ENCODE measurements at regions not wholly inside any gene's neighbourhood (a gene's known extent, or its start where the extent isn't known, plus 50 kb on each side); places are given as distances from the start of the nearest gene placed in this dataset.

DNA sequence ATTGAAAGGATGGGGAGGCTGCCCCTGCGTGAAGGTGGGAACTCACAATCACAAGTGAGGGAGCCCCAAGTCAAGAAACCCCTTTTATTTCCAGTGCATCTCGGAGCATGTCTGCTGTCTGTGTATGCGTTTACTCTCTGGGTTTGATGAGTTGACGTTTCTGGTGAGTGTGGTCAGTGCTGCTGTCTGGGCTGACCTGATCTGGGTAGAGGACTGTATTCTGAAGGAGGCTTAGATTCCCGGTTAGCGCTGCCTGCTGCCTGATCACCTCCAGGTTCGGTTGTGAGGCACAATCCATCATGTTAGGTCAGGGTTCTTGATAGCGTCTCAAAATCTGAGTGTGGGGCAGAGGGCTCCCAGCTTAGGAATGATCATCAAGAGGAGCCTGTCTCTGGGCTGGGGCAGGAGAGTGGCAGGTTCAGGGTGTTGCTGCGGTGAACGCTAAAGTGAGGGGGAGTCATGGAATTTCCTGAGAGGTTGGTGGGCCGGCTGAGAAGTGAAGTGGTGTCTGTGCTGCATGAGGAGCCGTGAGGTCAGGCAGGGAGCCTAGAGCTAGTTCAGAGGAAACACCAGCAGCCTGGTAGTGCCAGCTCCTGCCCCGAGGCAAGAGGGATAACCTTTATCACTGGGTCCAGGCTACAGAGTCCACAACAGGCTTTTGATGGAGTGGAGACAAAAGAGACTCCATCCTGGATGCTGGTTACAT, 225.3 kb upstream of the CST7 start:
- H3K4me1 ChIP-seq (ENCODE audit: low read depth), result no peaks in the 10 kb centered on the region
- H3K4me3 ChIP-seq, result no peak overlapping the region
- no peaks in the 10 kb centered on the region for H3K36me3 ChIP-seq (ENCODE audit: low read depth)
- no peaks in the 10 kb centered on the region for H3K9me3 ChIP-seq
- ATAC-seq (no peak), DNase-seq (no peak)
- TF ChIP-seq, protein P1, sequence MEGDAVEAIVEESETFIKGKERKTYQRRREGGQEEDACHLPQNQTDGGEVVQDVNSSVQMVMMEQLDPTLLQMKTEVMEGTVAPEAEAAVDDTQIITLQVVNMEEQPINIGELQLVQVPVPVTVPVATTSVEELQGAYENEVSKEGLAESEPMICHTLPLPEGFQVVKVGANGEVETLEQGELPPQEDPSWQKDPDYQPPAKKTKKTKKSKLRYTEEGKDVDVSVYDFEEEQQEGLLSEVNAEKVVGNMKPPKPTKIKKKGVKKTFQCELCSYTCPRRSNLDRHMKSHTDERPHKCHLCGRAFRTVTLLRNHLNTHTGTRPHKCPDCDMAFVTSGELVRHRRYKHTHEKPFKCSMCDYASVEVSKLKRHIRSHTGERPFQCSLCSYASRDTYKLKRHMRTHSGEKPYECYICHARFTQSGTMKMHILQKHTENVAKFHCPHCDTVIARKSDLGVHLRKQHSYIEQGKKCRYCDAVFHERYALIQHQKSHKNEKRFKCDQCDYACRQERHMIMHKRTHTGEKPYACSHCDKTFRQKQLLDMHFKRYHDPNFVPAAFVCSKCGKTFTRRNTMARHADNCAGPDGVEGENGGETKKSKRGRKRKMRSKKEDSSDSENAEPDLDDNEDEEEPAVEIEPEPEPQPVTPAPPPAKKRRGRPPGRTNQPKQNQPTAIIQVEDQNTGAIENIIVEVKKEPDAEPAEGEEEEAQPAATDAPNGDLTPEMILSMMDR (IDR thresholded peaks at IDR 0.05), result no peak
- intact Hi-C loops (cut with DNase I, micrococcal nuclease), result no loop called here

DNA sequence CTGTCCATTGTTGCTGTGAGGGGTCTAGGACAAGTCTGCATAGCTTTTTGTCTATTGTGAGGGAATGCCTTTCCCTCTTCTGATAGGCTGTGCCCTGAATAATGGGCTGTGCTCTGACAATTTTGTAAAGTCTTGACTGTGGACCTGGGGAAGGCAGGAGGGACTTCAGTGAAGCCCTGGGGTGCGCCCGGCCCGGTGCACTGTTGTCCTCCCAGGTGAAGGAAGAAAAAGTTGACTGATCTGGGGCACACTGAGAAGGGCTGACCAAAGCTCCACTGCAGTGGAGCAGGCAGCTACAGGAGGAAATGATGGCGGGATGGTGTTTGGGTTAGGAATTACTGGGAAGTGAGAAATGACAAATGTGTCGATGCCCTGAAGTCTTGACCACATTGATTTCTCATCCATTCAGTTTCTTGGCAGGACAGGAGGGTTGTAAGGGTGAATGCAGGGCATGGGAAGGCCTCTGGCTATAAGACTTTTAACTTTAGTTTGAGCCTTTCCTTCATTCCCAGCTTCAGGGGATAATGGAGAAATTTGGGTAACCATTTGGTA, 224.0 kb upstream of the CST7 start:
- intact Hi-C loops (cut with DNase I, micrococcal nuclease), result no loop called here
- ATAC-seq, result no peak
- Histone ChIP-seq H3K4me1 (ENCODE audit: low read depth) (no peaks in the 10 kb centered on the region), H3K4me3 (no peak overlapping the region), H3K9me3 (no peaks in the 10 kb centered on the region), H3K36me3 (ENCODE audit: low read depth) (no peaks in the 10 kb centered on the region)
- TF ChIP-seq, protein P1 (IDR thresholded peaks at IDR 0.05), result no peak
- DNase-seq, result no peak

- H3K4me3 ChIP-seq, result no peak overlapping the region
- no peaks in the 10 kb centered on the region for H3K4me1 ChIP-seq (ENCODE audit: low read depth)
- ATAC-seq, result no peak
- H3K9me3 ChIP-seq, result no peaks in the 10 kb centered on the region
- no peak for DNase-seq
- H3K36me3 ChIP-seq (ENCODE audit: low read depth), result no peaks in the 10 kb centered on the region
- TF ChIP-seq, protein P1 (IDR thresholded peaks at IDR 0.05), result no peak
- intact Hi-C loops (cut with DNase I, micrococcal nuclease), result no loop called here
These were observed 221.3 kb upstream of the CST7 start for GRCh38 chr20:24727795-24728194.

GRCh38 chr20:24729896-24730605, 219.0 kb upstream of the CST7 start:
- H3K4me1 ChIP-seq (ENCODE audit: low read depth), result no peaks in the 10 kb centered on the region
- intact Hi-C loops (cut with DNase I, micrococcal nuclease), result no loop called here
- no peak for DNase-seq
- TF ChIP-seq, protein P1 (IDR thresholded peaks at IDR 0.05), result no peak
- no peaks in the 10 kb centered on the region for H3K36me3 ChIP-seq (ENCODE audit: low read depth)
- H3K9me3 ChIP-seq, result no peaks in the 10 kb centered on the region
- H3K4me3 ChIP-seq, result no peak overlapping the region
- ATAC-seq, result no peak

- H3K36me3 ChIP-seq (ENCODE audit: low read depth), result no peaks in the 10 kb centered on the region
- DNase-seq (no peak), ATAC-seq (no peak)
- H3K9me3 ChIP-seq, result no peaks in the 10 kb centered on the region
- intact Hi-C loops (cut with DNase I, micrococcal nuclease), result no loop called here
- H3K4me1 ChIP-seq (ENCODE audit: low read depth), result no peaks in the 10 kb centered on the region
- TF ChIP-seq, protein P1 (IDR thresholded peaks at IDR 0.05), result no peak
- H3K4me3 ChIP-seq, result no peak overlapping the region
These were observed 218.3 kb upstream of the CST7 start for GRCh38 chr20:24730750-24731149.

Data from mucosa of descending colon (tissue), 3 donors.